Prostate gland (tissue), 2 donors: ENCODE measurements at regions not wholly inside any gene's neighbourhood (a gene's known extent, or its start where the extent isn't known, plus 50 kb on each side); places are given as distances from the start of the nearest gene placed in this dataset.
"Not testable (repeated sequence)": the region's sequence is repeated elsewhere in the genome, so short reads cannot be mapped to it uniquely, and the experiment has no call there.

Experiments
- CTCF ChIP-seq, 4 experiments: fragments of 200-600 bp in 2 of 4; fragments of 450-650 bp in 2 of 4; sonication (generic) in 2 of 4; IDR thresholded peaks; 1 replicate in 3 of 4; 2 replicates in 1 of 4; pipeline ENCODE4 v1.5.1; 2016 to 2019; ENCODE audit warnings: antibody characterized with exemption in 4 of 4, mild to moderate bottlenecking in 2 of 4, moderate library complexity in 2 of 4
- POLR2A ChIP-seq: fragments of 450-650 bp; IDR thresholded peaks from one replicate; pipeline ENCODE4 v1.6.1; 2016; ENCODE audit warnings: antibody characterized with exemption, mild to moderate bottlenecking
- POLR2AphosphoS5 ChIP-seq: sonication (generic); formaldehyde crosslinking; IDR thresholded peaks from one replicate; pipeline ENCODE4 v1.6.1; 2017; ENCODE audit warnings: antibody characterized with exemption

GRCh38 chrX:26911785-26912184, 551.4 kb downstream of the PPP4R3C start:
- TF ChIP-seq CTCF (IDR thresholded peaks at IDR 0.05); POLR2A; POLR2AphosphoS5: not testable (repeated sequence)
